Upper lobe of right lung (tissue), 1 donor: ENCODE measurements at regions not wholly inside any gene's neighbourhood (a gene's known extent, or its start where the extent isn't known, plus 50 kb on each side); places are given as distances from the start of the nearest gene placed in this dataset.

Experiments
- ATAC-seq: fragments of 200-7000 bp; cut with Tn5 transposase; one replicate; pipeline ENCODE4 v1.9.1; 2020; ENCODE audit warnings: mild to moderate bottlenecking, moderate library complexity
- DNase-seq: peaks from one replicate; pipeline ENCODE4 v3.0.0-alpha.2; 2020
- H3K27ac ChIP-seq: fragments of 200-600 bp; one replicate; pipeline ENCODE4 v1.8.0; 2022
- H3K27me3 ChIP-seq: fragments of 200-600 bp; one replicate; pipeline ENCODE4 v1.8.0; 2022; ENCODE audit warnings: mild to moderate bottlenecking
- H3K36me3 ChIP-seq: fragments of 200-600 bp; one replicate; pipeline ENCODE4 v1.8.0; 2022
- H3K4me1 ChIP-seq: fragments of 200-600 bp; one replicate; pipeline ENCODE4 v1.8.0; 2022
- H3K4me3 ChIP-seq: fragments of 200-600 bp; one replicate; pipeline ENCODE4 v1.8.0; 2022; ENCODE audit warnings: mild to moderate bottlenecking
- H3K9me3 ChIP-seq: fragments of 200-600 bp; one replicate; pipeline ENCODE4 v1.8.0; 2022
- intact Hi-C: fragments of 100-400 bp; cut with DNase I; formaldehyde crosslinking; loops from one replicate; pipeline ENCODE4 v1.11.0; 2022
- TF ChIP-seq, protein P1 (sequence below): fragments of 200-600 bp; IDR thresholded peaks from one replicate; pipeline ENCODE4 v1.8.0; 2022; ENCODE audit warnings: antibody characterized with exemption
- donor health status: DM: no; HTN: yes; CAD: no; lungs with severe emphysema.

DNA sequence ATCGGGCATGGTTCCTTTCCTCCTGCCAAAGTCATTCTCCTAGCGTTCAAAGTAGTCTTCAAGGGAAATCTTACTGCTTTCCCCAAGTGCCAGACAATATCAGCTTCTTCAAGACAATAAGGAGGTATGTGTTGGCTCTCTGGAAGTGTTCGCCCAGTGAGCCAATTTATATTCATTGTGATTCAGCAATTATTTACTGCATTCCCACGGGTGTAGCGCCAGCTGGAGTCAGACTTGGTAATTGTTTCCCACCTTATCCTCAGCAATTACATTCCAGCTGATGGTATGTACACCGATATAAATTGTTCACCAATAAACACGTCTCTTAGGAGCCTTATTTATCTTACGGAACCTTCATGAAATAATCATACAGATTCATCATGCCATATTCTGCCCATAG lies 103.6 kb upstream of the CTNNB1 start:
- intact Hi-C loops = no loop called here

DNA sequence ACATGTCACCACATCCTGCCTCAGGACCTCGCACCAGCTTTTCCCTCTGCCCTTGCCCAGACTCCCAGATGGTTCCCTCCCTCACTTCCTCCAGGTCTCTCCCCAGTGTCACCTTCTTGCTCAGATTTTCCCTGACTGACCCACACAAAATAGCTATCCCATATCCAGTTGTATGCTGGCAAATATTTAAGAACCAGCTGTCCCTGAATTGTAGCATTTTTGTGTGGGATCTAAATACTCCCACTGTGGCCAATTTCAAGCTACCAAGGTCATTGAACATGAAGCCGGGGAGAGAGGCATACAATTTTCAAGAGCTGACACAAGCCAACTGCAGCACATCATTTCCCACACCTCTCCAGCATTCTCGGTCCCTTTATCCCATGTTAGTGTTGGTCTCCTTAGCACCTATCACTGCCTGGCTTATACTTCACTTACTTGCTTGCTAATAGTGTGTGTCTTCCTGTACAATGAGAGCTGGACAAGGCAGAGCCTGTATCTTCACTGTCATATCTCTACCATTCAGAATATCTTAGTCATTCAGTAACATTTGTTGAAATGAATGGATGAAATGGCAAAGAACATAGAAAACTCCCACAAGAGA lies 101.3 kb upstream of the CTNNB1 start:
- no peak for DNase-seq
- Histone ChIP-seq H3K4me1 (no peaks in the 10 kb centered on the region), H3K36me3 (no peaks in the 10 kb centered on the region), H3K27me3 (no peaks in the 10 kb centered on the region), H3K4me3 (no peak overlapping the region), H3K9me3 (no peaks in the 10 kb centered on the region), H3K27ac (no peak overlapping the region)
- TF ChIP-seq, protein P1, sequence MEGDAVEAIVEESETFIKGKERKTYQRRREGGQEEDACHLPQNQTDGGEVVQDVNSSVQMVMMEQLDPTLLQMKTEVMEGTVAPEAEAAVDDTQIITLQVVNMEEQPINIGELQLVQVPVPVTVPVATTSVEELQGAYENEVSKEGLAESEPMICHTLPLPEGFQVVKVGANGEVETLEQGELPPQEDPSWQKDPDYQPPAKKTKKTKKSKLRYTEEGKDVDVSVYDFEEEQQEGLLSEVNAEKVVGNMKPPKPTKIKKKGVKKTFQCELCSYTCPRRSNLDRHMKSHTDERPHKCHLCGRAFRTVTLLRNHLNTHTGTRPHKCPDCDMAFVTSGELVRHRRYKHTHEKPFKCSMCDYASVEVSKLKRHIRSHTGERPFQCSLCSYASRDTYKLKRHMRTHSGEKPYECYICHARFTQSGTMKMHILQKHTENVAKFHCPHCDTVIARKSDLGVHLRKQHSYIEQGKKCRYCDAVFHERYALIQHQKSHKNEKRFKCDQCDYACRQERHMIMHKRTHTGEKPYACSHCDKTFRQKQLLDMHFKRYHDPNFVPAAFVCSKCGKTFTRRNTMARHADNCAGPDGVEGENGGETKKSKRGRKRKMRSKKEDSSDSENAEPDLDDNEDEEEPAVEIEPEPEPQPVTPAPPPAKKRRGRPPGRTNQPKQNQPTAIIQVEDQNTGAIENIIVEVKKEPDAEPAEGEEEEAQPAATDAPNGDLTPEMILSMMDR = no peak
- no peak for ATAC-seq
- intact Hi-C loops = no loop called here

More for the DNA sequence above, 103.6 kb upstream of the CTNNB1 start:
- Histone ChIP-seq H3K4me3 (no peak overlapping the region), H3K27ac (no peak overlapping the region), H3K9me3 (no peaks in the 10 kb centered on the region), H3K27me3 (no peaks in the 10 kb centered on the region), H3K36me3 (no peaks in the 10 kb centered on the region), H3K4me1 (no peaks in the 10 kb centered on the region)
- TF ChIP-seq, protein P1 = no peak
- DNase-seq = no peak
- no peak for ATAC-seq

DNA sequence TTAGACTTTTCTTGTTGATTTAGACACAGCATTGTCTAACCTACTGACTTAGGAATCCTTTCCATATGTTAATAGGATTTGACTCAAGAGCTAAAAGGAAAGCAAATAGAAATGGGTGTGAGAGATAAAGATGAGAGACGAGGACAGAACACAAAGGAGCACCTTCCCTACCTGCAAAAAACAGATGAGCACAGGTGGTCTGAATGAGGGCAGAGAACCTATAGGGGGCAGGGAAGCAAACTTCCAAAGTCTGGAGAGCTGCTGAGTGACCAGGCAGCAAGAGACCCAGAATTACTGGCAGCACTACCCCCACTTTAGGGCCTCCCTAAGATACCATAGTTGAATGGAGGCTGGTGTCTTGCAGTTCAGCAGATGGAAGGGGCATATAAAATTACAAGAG lies 98.1 kb upstream of the CTNNB1 start:
- Histone ChIP-seq H3K9me3 (no peaks in the 10 kb centered on the region), H3K36me3 (no peaks in the 10 kb centered on the region), H3K27ac (no peak overlapping the region), H3K4me3 (no peak overlapping the region), H3K27me3 (no peaks in the 10 kb centered on the region), H3K4me1 (no peaks in the 10 kb centered on the region)
- intact Hi-C loops = no loop called here
- ATAC-seq (no peak), DNase-seq (no peak)
- TF ChIP-seq, protein P1 = no peak

DNA sequence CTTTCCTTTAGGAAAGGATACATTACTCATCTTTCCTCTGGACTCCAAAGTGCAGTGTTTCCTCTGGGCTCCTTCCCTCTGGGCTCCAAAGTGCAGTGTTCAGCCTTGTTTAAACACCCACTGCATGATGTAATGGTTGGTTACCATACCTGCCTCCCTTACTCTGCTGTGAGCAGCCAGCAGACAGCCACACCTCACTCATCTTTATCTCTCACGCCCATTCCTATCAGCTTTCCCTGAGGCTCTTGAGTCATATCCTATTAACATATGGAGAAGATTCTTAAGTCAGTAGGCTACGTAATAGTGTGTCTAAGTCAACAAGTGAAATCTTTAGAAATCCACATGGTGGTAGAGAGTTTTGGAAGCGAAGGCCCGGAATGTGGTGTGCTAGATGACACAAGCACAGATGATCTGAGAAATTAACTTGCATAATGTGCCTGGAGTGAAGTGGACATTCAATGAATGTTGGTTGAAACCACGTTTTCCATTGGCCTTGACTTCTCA lies 97.2 kb upstream of the CTNNB1 start:
- TF ChIP-seq, protein P1 = no peak
- no peaks in the 10 kb centered on the region for H3K27me3 ChIP-seq

DNA sequence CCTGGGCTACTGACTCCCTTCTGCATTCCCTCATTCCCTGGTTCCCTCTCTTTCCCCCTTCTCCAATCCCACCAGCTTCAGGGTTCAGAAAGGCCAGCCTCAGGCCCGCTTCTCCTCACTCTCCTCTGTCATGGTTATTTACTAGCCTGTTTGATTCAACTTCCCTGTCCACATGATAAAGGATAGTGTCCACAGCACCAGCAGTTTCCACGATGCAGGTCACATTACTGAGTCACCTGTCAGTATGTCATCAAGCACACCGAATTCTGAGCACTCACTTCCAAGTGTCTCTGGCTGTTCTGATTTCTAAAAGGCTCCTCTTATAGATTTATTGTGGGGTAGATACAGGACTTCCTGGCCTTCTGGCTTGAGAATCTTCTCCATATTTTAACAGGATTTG lies 96.6 kb upstream of the CTNNB1 start:
- intact Hi-C loops = no loop called here
- H3K27me3 ChIP-seq = no peaks in the 10 kb centered on the region
- TF ChIP-seq, protein P1 = no peak
- no peak for DNase-seq
- H3K4me1 ChIP-seq = no peaks in the 10 kb centered on the region
- H3K4me3 ChIP-seq = no peak overlapping the region
- H3K27ac ChIP-seq = no peak overlapping the region
- no peaks in the 10 kb centered on the region for H3K36me3 ChIP-seq
- no peaks in the 10 kb centered on the region for H3K9me3 ChIP-seq
- ATAC-seq = no peak

More for the DNA sequence above, 97.2 kb upstream of the CTNNB1 start:
- H3K9me3 ChIP-seq = no peaks in the 10 kb centered on the region
- no peak overlapping the region for H3K27ac ChIP-seq
- intact Hi-C loops = no loop called here
- DNase-seq (no peak), ATAC-seq (no peak)
- no peak overlapping the region for H3K4me3 ChIP-seq
- H3K36me3 ChIP-seq = no peaks in the 10 kb centered on the region
- no peaks in the 10 kb centered on the region for H3K4me1 ChIP-seq

DNA sequence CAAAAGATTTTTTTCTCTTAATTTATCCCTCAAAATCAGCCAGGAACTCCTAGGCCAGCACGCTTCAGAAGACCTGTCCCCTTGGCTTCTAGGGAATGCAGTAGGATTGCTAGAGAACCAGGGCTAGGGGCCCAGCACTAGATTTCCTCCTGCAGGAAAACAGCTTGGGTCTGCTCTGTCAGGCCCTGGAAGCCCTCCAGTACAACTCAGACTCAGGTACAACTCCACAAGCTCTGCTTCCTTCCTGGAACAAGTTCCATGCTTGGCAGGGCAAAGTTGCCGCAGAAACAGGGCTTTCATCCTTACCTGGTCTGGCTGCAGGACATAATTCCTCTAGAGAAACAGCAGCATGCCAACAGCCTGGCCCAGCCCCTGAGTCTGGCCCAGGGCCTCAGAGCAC lies 96.1 kb upstream of the CTNNB1 start:
- DNase-seq (no peak), ATAC-seq (peak; percentile 49)
- H3K36me3 ChIP-seq = no peaks in the 10 kb centered on the region
- H3K27me3 ChIP-seq = no peaks in the 10 kb centered on the region
- H3K4me1 ChIP-seq = no peaks in the 10 kb centered on the region
- TF ChIP-seq, protein P1 = no peak
- no peaks in the 10 kb centered on the region for H3K9me3 ChIP-seq
- intact Hi-C loops = no loop called here
- no peak overlapping the region for H3K4me3 ChIP-seq
- no peak overlapping the region for H3K27ac ChIP-seq
